DND-41 (cell line): ENCODE measurements at regions not wholly inside any gene's neighbourhood (a gene's known extent, or its start where the extent isn't known, plus 50 kb on each side); places are given as distances from the start of the nearest gene placed in this dataset.

Experiments used
- ATAC-seq: fragments of 200-7000 bp; cut with Tn5 transposase; 3 replicates; pipeline ENCODE4 v1.9.1; 2021; ENCODE audit warnings: low read depth; ENCODE audit not compliant: insufficient read depth
- DNase-seq: peaks from one replicate; pipeline ENCODE4 v3.0.0-alpha.2; 2020
- H2AFZ ChIP-seq: 2 replicates; pipeline ENCODE4 v1.6.0; 2012; ENCODE audit warnings: low read depth, low read length
- H3K27ac ChIP-seq: 2 replicates; pipeline ENCODE4 v1.5.1; 2012; ENCODE audit warnings: low read length, inconsistent platforms
- H3K27me3 ChIP-seq: fragments of 200-600 bp; sonication (generic); 2 replicates; pipeline ENCODE4 v1.6.0; 2012; ENCODE audit warnings: low read length, mild to moderate bottlenecking, inconsistent platforms; ENCODE audit not compliant: insufficient read depth, poor library complexity
- H3K36me3 ChIP-seq: 2 replicates; pipeline ENCODE4 v1.5.1; 2012; ENCODE audit warnings: low read length, inconsistent platforms; ENCODE audit not compliant: insufficient read depth
- H3K4me1 ChIP-seq: 2 replicates; pipeline ENCODE4 v1.5.1; 2012; ENCODE audit warnings: mild to moderate bottlenecking, low read length; ENCODE audit not compliant: insufficient read depth
- H3K4me2 ChIP-seq: 2 replicates; pipeline ENCODE4 v1.6.0; 2012; ENCODE audit warnings: mild to moderate bottlenecking, moderate library complexity, low read length, inconsistent platforms; ENCODE audit not compliant: insufficient read depth
- H3K4me3 ChIP-seq, 2 experiments: fragments of 200-600 bp in 1 of 2; shearing (Covaris generic) in 1 of 2; 2 replicates each; pipeline ENCODE4 v1.5.1; 2012 to 2016; ENCODE audit warnings: inconsistent platforms in 2 of 2, low read length in 2 of 2, mild to moderate bottlenecking in 2 of 2, low read depth in 1 of 2, moderate library complexity in 1 of 2
- H3K79me2 ChIP-seq: 2 replicates; pipeline ENCODE4 v1.6.0; 2012; ENCODE audit warnings: low read length, inconsistent platforms; ENCODE audit not compliant: insufficient read depth
- H3K9ac ChIP-seq: 2 replicates; pipeline ENCODE4 v1.6.0; 2012; ENCODE audit warnings: low read depth, mild to moderate bottlenecking, inconsistent platforms, low read length, moderate library complexity
- H3K9me3 ChIP-seq: 2 replicates; pipeline ENCODE4 v1.5.1; 2012; ENCODE audit warnings: low read length, moderate library complexity, mild to moderate bottlenecking, inconsistent platforms; ENCODE audit not compliant: insufficient read depth, severe bottlenecking
- H4K20me1 ChIP-seq: 2 replicates; pipeline ENCODE4 v1.6.0; 2012; ENCODE audit warnings: low read length; ENCODE audit not compliant: insufficient read depth
- EZH2 ChIP-seq: IDR thresholded peaks from 3 replicates; pipeline ENCODE4 v1.6.1; 2012; ENCODE audit warnings: borderline replicate concordance, low read depth, mild to moderate bottlenecking, moderate library complexity, low read length, inconsistent platforms; ENCODE audit not compliant: severe bottlenecking
- TF ChIP-seq, protein P1 (sequence below): IDR thresholded peaks from 2 replicates; pipeline ENCODE4 v1.5.1; 2012; ENCODE audit warnings: borderline replicate concordance, low read length, moderate library complexity, mild to moderate bottlenecking; ENCODE audit not compliant: poor library complexity, severe bottlenecking; ENCODE audit errors: extremely low read depth

- H3K9me3 ChIP-seq = peaks cover 10% of the 10 kb centered on the region
- H3K27ac ChIP-seq = no peak overlapping the region
- H4K20me1 ChIP-seq = no peaks in the 10 kb centered on the region
- no peaks in the 10 kb centered on the region for H3K27me3 ChIP-seq
- H3K36me3 ChIP-seq = no peaks in the 10 kb centered on the region
- ATAC-seq (no peak), DNase-seq (no peak)
- no peak overlapping the region for H3K9ac ChIP-seq
- H3K4me3 ChIP-seq = no peak overlapping the region
- TF ChIP-seq EZH2 = no peak
- TF ChIP-seq, protein P1, sequence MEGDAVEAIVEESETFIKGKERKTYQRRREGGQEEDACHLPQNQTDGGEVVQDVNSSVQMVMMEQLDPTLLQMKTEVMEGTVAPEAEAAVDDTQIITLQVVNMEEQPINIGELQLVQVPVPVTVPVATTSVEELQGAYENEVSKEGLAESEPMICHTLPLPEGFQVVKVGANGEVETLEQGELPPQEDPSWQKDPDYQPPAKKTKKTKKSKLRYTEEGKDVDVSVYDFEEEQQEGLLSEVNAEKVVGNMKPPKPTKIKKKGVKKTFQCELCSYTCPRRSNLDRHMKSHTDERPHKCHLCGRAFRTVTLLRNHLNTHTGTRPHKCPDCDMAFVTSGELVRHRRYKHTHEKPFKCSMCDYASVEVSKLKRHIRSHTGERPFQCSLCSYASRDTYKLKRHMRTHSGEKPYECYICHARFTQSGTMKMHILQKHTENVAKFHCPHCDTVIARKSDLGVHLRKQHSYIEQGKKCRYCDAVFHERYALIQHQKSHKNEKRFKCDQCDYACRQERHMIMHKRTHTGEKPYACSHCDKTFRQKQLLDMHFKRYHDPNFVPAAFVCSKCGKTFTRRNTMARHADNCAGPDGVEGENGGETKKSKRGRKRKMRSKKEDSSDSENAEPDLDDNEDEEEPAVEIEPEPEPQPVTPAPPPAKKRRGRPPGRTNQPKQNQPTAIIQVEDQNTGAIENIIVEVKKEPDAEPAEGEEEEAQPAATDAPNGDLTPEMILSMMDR = no peak
- no peak overlapping the region for H3K4me2 ChIP-seq
- H3K79me2 ChIP-seq = no peaks in the 10 kb centered on the region
- no peaks in the 10 kb centered on the region for H3K4me1 ChIP-seq
- H2AFZ ChIP-seq = no peak overlapping the region
Observed at GRCh38 chr19:27762933-27763332, 1450.0 kb downstream of the UQCRFS1 start.

GRCh38 chr19:27759896-27760295, 1453.1 kb downstream of the UQCRFS1 start:
- Histone ChIP-seq H3K27me3 (no peaks in the 10 kb centered on the region), H3K27ac (no peak overlapping the region), H3K4me1 (no peaks in the 10 kb centered on the region), H3K36me3 (no peaks in the 10 kb centered on the region), H3K4me3 (no peak overlapping the region), H3K79me2 (no peaks in the 10 kb centered on the region), H3K4me2 (no peak overlapping the region), H3K9me3 (no peaks in the 10 kb centered on the region), H3K9ac (no peak overlapping the region), H2AFZ (no peak overlapping the region), H4K20me1 (no peaks in the 10 kb centered on the region)
- ATAC-seq (no peak), DNase-seq (no peak)
- TF ChIP-seq, protein P1 = no peak
- no peak for TF ChIP-seq EZH2

DNA sequence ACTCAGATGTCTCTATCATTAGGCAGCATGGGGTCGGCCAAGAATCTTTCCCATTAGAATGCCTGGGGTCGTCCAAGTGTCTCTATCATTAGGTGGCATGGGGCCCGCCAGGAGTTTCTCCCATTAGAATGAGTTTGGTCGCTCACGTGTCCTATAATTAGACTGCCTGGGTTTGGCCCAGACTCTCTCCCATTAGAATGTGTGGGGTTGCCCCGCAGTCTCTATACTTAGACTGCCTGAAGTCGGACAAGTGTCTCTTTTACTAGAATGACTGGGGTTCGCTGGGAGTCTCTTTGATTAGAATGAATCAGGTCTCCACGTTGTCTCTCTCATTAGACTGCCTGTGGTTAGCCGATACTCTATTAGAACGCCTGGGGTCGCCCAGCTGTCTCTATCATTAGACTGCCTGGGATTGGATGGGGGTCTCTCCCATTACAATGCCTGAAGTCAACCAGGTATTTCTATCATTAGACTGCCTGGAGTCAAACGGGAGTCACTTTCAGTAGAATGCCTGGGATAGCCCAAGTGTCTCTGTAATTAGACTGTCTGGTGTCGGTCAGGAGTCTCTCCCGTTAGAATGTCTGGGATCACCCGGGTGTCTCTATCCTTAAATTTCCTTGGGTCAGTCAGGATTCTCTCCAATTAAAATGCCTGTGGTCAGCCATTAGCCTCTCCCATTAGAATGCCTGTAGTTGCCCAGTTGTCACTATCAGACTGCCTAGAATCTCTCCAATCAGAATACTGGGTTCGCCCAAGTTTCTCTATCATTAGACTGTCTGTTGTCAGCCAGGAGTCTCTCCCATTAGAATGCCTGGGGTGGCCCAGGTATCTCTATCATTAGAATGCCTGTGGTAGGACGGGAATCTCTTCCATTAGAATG, 1454.1 kb downstream of the UQCRFS1 start:
- Histone ChIP-seq H3K4me3 (no peak overlapping the region), H3K9ac (no peak overlapping the region), H3K4me2 (no peak overlapping the region), H3K9me3 (no peaks in the 10 kb centered on the region), H3K27ac (no peak overlapping the region), H3K36me3 (no peaks in the 10 kb centered on the region), H3K27me3 (no peaks in the 10 kb centered on the region), H4K20me1 (no peaks in the 10 kb centered on the region), H3K4me1 (no peaks in the 10 kb centered on the region), H2AFZ (no peak overlapping the region), H3K79me2 (no peaks in the 10 kb centered on the region)
- DNase-seq = no peak
- ATAC-seq = no peak
- TF ChIP-seq, protein P1 = no peak
- TF ChIP-seq EZH2 = no peak
